ENCODE measurements at regions not wholly inside any gene's neighbourhood (a gene's known extent, or its start where the extent isn't known, plus 50 kb on each side); places are given as distances from the start of the nearest gene placed in this dataset.

GRCh38 chr20:56759741-56760278 lies 130.7 kb downstream of the TFAP2C start:
- Histone ChIP-seq H3K4me3 (no peak overlapping the region), H2AFZ (no peak overlapping the region), H3K27me3 (no peaks in the 10 kb centered on the region), H3K4me1 (ENCODE audit: insufficient read depth) (no peaks in the 10 kb centered on the region), H3K9me3 (ENCODE audit: low read depth) (no peaks in the 10 kb centered on the region), H3K79me2 (no peaks in the 10 kb centered on the region), H3K27ac (no peak overlapping the region), H3K36me3 (replicated peaks; ENCODE audit: insufficient read depth, low read depth) (no peaks in the 10 kb centered on the region), H4K20me1 (ENCODE audit: insufficient read depth, poor library complexity, severe bottlenecking) (no peaks in the 10 kb centered on the region), H3K4me2 (no peak overlapping the region), H3K9me2 (replicated peaks; ENCODE audit: insufficient read depth) (no peaks in the 10 kb centered on the region)
- TF ChIP-seq EZH2 (IDR thresholded peaks at IDR 0.05; ENCODE audit: borderline replicate concordance) (no peak), EZH2phosphoT487 (IDR thresholded peaks at IDR 0.05; ENCODE audit: low read depth, severe bottlenecking, unreplicated experiment) (no peak)
- TF ChIP-seq, protein P1, sequence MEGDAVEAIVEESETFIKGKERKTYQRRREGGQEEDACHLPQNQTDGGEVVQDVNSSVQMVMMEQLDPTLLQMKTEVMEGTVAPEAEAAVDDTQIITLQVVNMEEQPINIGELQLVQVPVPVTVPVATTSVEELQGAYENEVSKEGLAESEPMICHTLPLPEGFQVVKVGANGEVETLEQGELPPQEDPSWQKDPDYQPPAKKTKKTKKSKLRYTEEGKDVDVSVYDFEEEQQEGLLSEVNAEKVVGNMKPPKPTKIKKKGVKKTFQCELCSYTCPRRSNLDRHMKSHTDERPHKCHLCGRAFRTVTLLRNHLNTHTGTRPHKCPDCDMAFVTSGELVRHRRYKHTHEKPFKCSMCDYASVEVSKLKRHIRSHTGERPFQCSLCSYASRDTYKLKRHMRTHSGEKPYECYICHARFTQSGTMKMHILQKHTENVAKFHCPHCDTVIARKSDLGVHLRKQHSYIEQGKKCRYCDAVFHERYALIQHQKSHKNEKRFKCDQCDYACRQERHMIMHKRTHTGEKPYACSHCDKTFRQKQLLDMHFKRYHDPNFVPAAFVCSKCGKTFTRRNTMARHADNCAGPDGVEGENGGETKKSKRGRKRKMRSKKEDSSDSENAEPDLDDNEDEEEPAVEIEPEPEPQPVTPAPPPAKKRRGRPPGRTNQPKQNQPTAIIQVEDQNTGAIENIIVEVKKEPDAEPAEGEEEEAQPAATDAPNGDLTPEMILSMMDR (IDR thresholded peaks at IDR 0.05; ENCODE audit: poor library complexity) = no peak
- 92% methylated on average over 8 of the region's 8 CpGs for WGBS (ENCODE audit: low lambda C conversion rate, missing lambda C conversion rate)
- DNase-seq (ENCODE audit: low spot score) = no peak

- Histone ChIP-seq H3K4me1 (ENCODE audit: insufficient read depth) (no peaks in the 10 kb centered on the region), H3K27ac (no peak overlapping the region), H3K27me3 (no peaks in the 10 kb centered on the region), H3K4me2 (no peak overlapping the region), H3K9me3 (ENCODE audit: low read depth) (no peaks in the 10 kb centered on the region), H3K79me2 (no peaks in the 10 kb centered on the region), H3K9me2 (replicated peaks; ENCODE audit: insufficient read depth) (no peaks in the 10 kb centered on the region), H4K20me1 (ENCODE audit: insufficient read depth, poor library complexity, severe bottlenecking) (no peaks in the 10 kb centered on the region), H3K36me3 (replicated peaks; ENCODE audit: insufficient read depth, low read depth) (no peaks in the 10 kb centered on the region), H3K4me3 (no peak overlapping the region), H2AFZ (no peak overlapping the region)
- no peak for DNase-seq (ENCODE audit: low spot score)
- WGBS (ENCODE audit: low lambda C conversion rate, missing lambda C conversion rate) = 84% methylated on average over 6 of the region's 6 CpGs
- no peak for TF ChIP-seq EZH2phosphoT487 (IDR thresholded peaks at IDR 0.05; ENCODE audit: low read depth, severe bottlenecking, unreplicated experiment)
- TF ChIP-seq, protein P1 (IDR thresholded peaks at IDR 0.05; ENCODE audit: poor library complexity) = no peak
- TF ChIP-seq EZH2 (IDR thresholded peaks at IDR 0.05; ENCODE audit: borderline replicate concordance) = no peak
Measured at GRCh38 chr20:56760610-56761009, 131.5 kb downstream of the TFAP2C start.

DNA sequence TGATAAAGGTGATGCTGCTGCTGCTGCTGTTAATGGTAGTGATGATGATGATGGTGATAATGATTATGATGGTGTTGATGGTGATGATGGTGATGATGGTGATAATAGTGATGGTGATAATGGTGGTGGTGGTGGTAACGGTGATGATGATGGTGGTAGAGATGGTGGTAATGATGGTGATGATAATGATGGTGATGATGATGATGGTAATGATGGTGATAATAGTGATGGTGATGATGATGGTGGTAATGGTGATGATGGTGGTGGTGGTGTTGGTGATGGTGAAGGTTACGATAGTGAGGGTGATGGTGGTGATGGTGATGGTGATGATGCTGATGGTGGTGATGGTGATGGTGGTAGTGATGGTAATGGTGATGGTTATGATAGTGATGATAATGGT lies 132.3 kb downstream of the TFAP2C start:
- 93% methylated on average over 2 of the region's 2 CpGs for WGBS (ENCODE audit: low lambda C conversion rate, missing lambda C conversion rate)
- Histone ChIP-seq H3K9me2 (replicated peaks; ENCODE audit: insufficient read depth) (no peaks in the 10 kb centered on the region), H3K9me3 (ENCODE audit: low read depth) (no peaks in the 10 kb centered on the region), H3K79me2 (no peaks in the 10 kb centered on the region), H2AFZ (no peak overlapping the region), H3K36me3 (replicated peaks; ENCODE audit: insufficient read depth, low read depth) (no peaks in the 10 kb centered on the region), H3K4me3 (no peak overlapping the region), H3K27me3 (no peaks in the 10 kb centered on the region), H3K27ac (no peak overlapping the region), H4K20me1 (ENCODE audit: insufficient read depth, poor library complexity, severe bottlenecking) (no peaks in the 10 kb centered on the region), H3K4me1 (ENCODE audit: insufficient read depth) (no peaks in the 10 kb centered on the region), H3K4me2 (no peak overlapping the region)
- no peak for DNase-seq (ENCODE audit: low spot score)
- TF ChIP-seq EZH2 (IDR thresholded peaks at IDR 0.05; ENCODE audit: borderline replicate concordance) = no peak

GRCh38 chr20:56762401-56762800 lies 133.3 kb downstream of the TFAP2C start:
- no peaks in the 10 kb centered on the region for H3K36me3 ChIP-seq (replicated peaks; ENCODE audit: insufficient read depth, low read depth)
- H3K4me1 ChIP-seq (ENCODE audit: insufficient read depth) = no peaks in the 10 kb centered on the region
- no peaks in the 10 kb centered on the region for H3K9me2 ChIP-seq (replicated peaks; ENCODE audit: insufficient read depth)
- TF ChIP-seq, protein P1 (IDR thresholded peaks at IDR 0.05; ENCODE audit: poor library complexity) = no peak
- TF ChIP-seq EZH2 (IDR thresholded peaks at IDR 0.05; ENCODE audit: borderline replicate concordance) = no peak
- no peak for TF ChIP-seq EZH2phosphoT487 (IDR thresholded peaks at IDR 0.05; ENCODE audit: low read depth, severe bottlenecking, unreplicated experiment)
- WGBS (ENCODE audit: low lambda C conversion rate, missing lambda C conversion rate) = 94% methylated on average over 4 of the region's 4 CpGs
- H4K20me1 ChIP-seq (ENCODE audit: insufficient read depth, poor library complexity, severe bottlenecking) = no peaks in the 10 kb centered on the region
- no peak overlapping the region for H2AFZ ChIP-seq
- no peaks in the 10 kb centered on the region for H3K9me3 ChIP-seq (ENCODE audit: low read depth)
- no peak overlapping the region for H3K27ac ChIP-seq
- H3K4me2 ChIP-seq = no peak overlapping the region
- H3K4me3 ChIP-seq = no peak overlapping the region
- no peaks in the 10 kb centered on the region for H3K27me3 ChIP-seq
- H3K79me2 ChIP-seq = no peaks in the 10 kb centered on the region
- no peak for DNase-seq (ENCODE audit: low spot score)
